ENCODE measurements at regions not wholly inside any gene's neighbourhood (a gene's known extent, or its start where the extent isn't known, plus 50 kb on each side); places are given as distances from the start of the nearest gene placed in this dataset.

DNA sequence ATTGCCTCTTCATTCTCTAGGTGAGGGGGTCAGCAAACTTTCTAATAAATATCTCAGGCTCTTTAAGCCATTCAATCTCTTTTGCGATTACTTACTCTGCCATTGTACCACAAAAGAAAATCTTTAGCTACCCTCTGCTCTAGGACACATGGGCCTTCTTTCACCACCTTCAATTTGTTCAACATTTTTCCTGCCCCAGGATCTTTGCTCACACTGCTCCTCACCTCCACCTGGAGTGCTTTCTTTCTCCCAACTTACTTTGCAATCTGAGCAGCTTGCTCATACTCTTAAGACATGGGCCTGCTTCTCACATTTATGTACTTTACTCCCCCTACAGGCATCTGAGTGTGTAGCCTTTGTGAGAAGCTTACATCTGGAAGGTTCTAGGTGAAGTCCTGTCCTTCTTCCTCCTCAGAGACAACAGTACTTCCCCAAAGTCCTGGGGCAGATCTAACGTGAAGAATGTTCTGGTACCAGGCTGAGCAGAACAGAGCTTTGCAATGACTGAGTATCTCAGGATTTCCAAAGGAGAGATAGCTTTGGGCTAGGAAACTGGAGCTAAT, 55.0 kb upstream of the PRDM5 start:
- no peak overlapping the region for H3K27ac ChIP-seq (ENCODE audit: low read depth, low read length)
- peak in 1 of 6 donors; percentile 6 for DNase-seq (ENCODE audit: low read depth in 4 of 6, low spot score in 6 of 6)
- 83% methylated on average over 1 of the region's 2 CpGs for WGBS (ENCODE audit: insufficient coverage)
- H3K9me3 ChIP-seq (ENCODE audit: control insufficient read depth, insufficient read depth, low read length) = no peaks in the 10 kb centered on the region
- H3K4me1 ChIP-seq (ENCODE audit: control insufficient read depth, insufficient read depth, low read length) = no peaks in the 10 kb centered on the region
- no peak overlapping the region for H3K4me3 ChIP-seq (ENCODE audit: low read depth, low read length)
- no peaks in the 10 kb centered on the region for H3K36me3 ChIP-seq (ENCODE audit: control insufficient read depth, insufficient read depth, low read length)
- no peaks in the 10 kb centered on the region for H3K27me3 ChIP-seq (ENCODE audit: control insufficient read depth, insufficient read depth, low read length)

DNA sequence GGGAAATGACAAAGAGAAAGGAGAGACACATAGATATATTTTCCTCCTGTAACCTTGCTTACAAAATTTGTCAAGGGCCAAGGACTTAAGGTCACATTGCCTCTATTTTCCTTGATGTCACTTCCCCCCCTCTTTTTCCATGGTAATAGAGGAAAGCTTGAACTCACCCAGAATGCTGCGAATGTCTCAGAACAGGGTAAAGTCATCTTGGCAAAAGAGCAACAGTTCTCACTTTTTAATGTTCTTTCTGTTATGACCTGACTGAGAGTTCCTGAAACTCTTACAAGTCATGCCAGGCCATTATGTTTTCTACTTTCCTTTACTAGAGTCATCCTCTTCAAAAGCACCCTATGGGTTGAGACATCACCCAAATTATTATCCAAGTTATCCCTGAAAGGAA, 50.7 kb upstream of the PRDM5 start:
- no peak overlapping the region for H3K4me3 ChIP-seq (ENCODE audit: low read depth, low read length)
- no peaks in the 10 kb centered on the region for H3K36me3 ChIP-seq (ENCODE audit: control insufficient read depth, insufficient read depth, low read length)
- 100% methylated on average over 1 of the region's 1 CpG for WGBS (ENCODE audit: insufficient coverage)
- H3K4me1 ChIP-seq (ENCODE audit: control insufficient read depth, insufficient read depth, low read length) = no peaks in the 10 kb centered on the region
- DNase-seq (ENCODE audit: low read depth in 4 of 6, low spot score in 6 of 6) = no peak
- H3K27me3 ChIP-seq (ENCODE audit: control insufficient read depth, insufficient read depth, low read length) = no peaks in the 10 kb centered on the region
- H3K27ac ChIP-seq (ENCODE audit: low read depth, low read length) = no peak overlapping the region
- no peaks in the 10 kb centered on the region for H3K9me3 ChIP-seq (ENCODE audit: control insufficient read depth, insufficient read depth, low read length)
